DND-41 (cell line): ENCODE measurements at regions not wholly inside any gene's neighbourhood (a gene's known extent, or its start where the extent isn't known, plus 50 kb on each side); places are given as distances from the start of the nearest gene placed in this dataset.

Source experiments
- ATAC-seq: fragments of 200-7000 bp; cut with Tn5 transposase; 3 replicates; pipeline ENCODE4 v1.9.1; 2021; ENCODE audit warnings: low read depth; ENCODE audit not compliant: insufficient read depth
- DNase-seq: peaks from one replicate; pipeline ENCODE4 v3.0.0-alpha.2; 2020
- H2AFZ ChIP-seq: 2 replicates; pipeline ENCODE4 v1.6.0; 2012; ENCODE audit warnings: low read depth, low read length
- H3K27ac ChIP-seq: 2 replicates; pipeline ENCODE4 v1.5.1; 2012; ENCODE audit warnings: low read length, inconsistent platforms
- H3K27me3 ChIP-seq: fragments of 200-600 bp; sonication (generic); 2 replicates; pipeline ENCODE4 v1.6.0; 2012; ENCODE audit warnings: low read length, mild to moderate bottlenecking, inconsistent platforms; ENCODE audit not compliant: insufficient read depth, poor library complexity
- H3K36me3 ChIP-seq: 2 replicates; pipeline ENCODE4 v1.5.1; 2012; ENCODE audit warnings: low read length, inconsistent platforms; ENCODE audit not compliant: insufficient read depth
- H3K4me1 ChIP-seq: 2 replicates; pipeline ENCODE4 v1.5.1; 2012; ENCODE audit warnings: mild to moderate bottlenecking, low read length; ENCODE audit not compliant: insufficient read depth
- H3K4me2 ChIP-seq: 2 replicates; pipeline ENCODE4 v1.6.0; 2012; ENCODE audit warnings: mild to moderate bottlenecking, moderate library complexity, low read length, inconsistent platforms; ENCODE audit not compliant: insufficient read depth
- H3K4me3 ChIP-seq, 2 experiments: fragments of 200-600 bp in 1 of 2; shearing (Covaris generic) in 1 of 2; 2 replicates each; pipeline ENCODE4 v1.5.1; 2012 to 2016; ENCODE audit warnings: inconsistent platforms in 2 of 2, low read length in 2 of 2, mild to moderate bottlenecking in 2 of 2, low read depth in 1 of 2, moderate library complexity in 1 of 2
- H3K79me2 ChIP-seq: 2 replicates; pipeline ENCODE4 v1.6.0; 2012; ENCODE audit warnings: low read length, inconsistent platforms; ENCODE audit not compliant: insufficient read depth
- H3K9ac ChIP-seq: 2 replicates; pipeline ENCODE4 v1.6.0; 2012; ENCODE audit warnings: low read depth, mild to moderate bottlenecking, inconsistent platforms, low read length, moderate library complexity
- H3K9me3 ChIP-seq: 2 replicates; pipeline ENCODE4 v1.5.1; 2012; ENCODE audit warnings: low read length, moderate library complexity, mild to moderate bottlenecking, inconsistent platforms; ENCODE audit not compliant: insufficient read depth, severe bottlenecking
- H4K20me1 ChIP-seq: 2 replicates; pipeline ENCODE4 v1.6.0; 2012; ENCODE audit warnings: low read length; ENCODE audit not compliant: insufficient read depth
- EZH2 ChIP-seq: IDR thresholded peaks from 3 replicates; pipeline ENCODE4 v1.6.1; 2012; ENCODE audit warnings: borderline replicate concordance, low read depth, mild to moderate bottlenecking, moderate library complexity, low read length, inconsistent platforms; ENCODE audit not compliant: severe bottlenecking
- TF ChIP-seq, protein P1 (sequence below): IDR thresholded peaks from 2 replicates; pipeline ENCODE4 v1.5.1; 2012; ENCODE audit warnings: borderline replicate concordance, low read length, moderate library complexity, mild to moderate bottlenecking; ENCODE audit not compliant: poor library complexity, severe bottlenecking; ENCODE audit errors: extremely low read depth

DNA sequence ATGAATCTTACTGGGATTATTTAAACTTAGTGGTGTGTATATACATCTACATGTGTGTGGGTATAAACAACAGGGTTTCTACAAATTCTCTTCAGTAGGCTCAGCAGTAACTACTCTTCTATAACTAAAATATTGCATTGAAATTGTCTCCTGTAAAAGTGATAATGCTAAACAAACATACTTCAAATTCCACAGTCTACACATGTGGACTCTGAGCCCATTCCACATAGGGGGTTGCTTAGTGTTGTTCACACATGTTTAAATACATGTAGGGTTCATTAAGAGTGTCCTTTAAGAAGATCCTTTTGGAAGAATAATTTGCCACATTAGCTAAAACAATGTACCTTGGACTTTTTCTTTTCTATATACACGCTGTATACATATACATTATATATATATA, 152.8 kb upstream of the VRK2 start:
- Histone ChIP-seq H3K27me3 (no peaks in the 10 kb centered on the region), H3K9ac (no peak overlapping the region), H3K27ac (no peak overlapping the region), H3K79me2 (no peaks in the 10 kb centered on the region), H3K36me3 (no peaks in the 10 kb centered on the region), H2AFZ (no peak overlapping the region), H3K4me1 (no peaks in the 10 kb centered on the region), H3K4me2 (no peak overlapping the region), H3K4me3 (no peak overlapping the region), H3K9me3 (no peaks in the 10 kb centered on the region), H4K20me1 (no peaks in the 10 kb centered on the region)
- no peak for TF ChIP-seq EZH2
- TF ChIP-seq, protein P1, sequence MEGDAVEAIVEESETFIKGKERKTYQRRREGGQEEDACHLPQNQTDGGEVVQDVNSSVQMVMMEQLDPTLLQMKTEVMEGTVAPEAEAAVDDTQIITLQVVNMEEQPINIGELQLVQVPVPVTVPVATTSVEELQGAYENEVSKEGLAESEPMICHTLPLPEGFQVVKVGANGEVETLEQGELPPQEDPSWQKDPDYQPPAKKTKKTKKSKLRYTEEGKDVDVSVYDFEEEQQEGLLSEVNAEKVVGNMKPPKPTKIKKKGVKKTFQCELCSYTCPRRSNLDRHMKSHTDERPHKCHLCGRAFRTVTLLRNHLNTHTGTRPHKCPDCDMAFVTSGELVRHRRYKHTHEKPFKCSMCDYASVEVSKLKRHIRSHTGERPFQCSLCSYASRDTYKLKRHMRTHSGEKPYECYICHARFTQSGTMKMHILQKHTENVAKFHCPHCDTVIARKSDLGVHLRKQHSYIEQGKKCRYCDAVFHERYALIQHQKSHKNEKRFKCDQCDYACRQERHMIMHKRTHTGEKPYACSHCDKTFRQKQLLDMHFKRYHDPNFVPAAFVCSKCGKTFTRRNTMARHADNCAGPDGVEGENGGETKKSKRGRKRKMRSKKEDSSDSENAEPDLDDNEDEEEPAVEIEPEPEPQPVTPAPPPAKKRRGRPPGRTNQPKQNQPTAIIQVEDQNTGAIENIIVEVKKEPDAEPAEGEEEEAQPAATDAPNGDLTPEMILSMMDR = no peak
- DNase-seq = no peak
- ATAC-seq = no peak

DNA sequence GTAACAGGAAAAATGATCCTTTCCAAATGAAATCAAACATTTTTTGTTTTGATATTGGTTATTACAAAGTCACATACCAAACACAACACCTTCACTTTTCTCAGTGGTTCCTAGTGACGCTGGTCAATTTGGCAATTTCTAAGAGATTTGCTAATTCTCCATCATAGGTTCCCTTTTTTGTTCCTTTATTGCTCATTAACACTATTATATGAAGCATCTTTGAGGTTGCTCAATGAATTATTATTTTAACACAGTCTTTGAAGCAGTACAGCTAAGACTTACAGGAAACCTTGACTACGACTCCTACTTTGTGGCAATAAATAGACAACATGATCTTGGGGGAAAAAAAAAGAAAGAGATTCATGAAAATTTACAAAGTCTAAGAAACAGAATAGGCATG, 152.2 kb upstream of the VRK2 start:
- TF ChIP-seq EZH2 = no peak
- TF ChIP-seq, protein P1 = no peak
- no peak for DNase-seq
- Histone ChIP-seq H4K20me1 (no peaks in the 10 kb centered on the region), H3K4me3 (no peak overlapping the region), H3K4me2 (no peak overlapping the region), H3K9me3 (no peaks in the 10 kb centered on the region), H3K79me2 (no peaks in the 10 kb centered on the region), H3K9ac (no peak overlapping the region), H3K27me3 (no peaks in the 10 kb centered on the region), H3K36me3 (no peaks in the 10 kb centered on the region), H3K4me1 (no peaks in the 10 kb centered on the region), H2AFZ (no peak overlapping the region), H3K27ac (no peak overlapping the region)
- no peak for ATAC-seq

DNA sequence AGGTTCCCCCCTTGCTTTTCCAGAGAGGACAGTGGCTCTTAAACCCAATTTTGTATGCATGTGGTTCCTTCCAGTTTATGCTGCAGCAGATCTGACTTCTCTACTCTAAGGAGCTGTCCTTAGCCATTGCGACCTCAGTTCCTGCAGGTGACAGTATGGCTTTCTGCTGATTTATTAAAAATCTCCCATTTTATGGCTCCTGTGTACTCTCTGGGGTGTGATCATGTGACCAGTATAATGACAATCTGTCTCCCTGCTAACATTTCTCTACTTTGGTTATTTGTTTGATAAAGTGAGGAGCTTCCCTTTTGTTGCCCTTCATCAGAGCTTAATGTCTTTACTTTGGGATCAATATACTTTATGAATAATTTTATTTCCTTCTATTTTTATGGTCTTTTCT, 148.7 kb upstream of the VRK2 start:
- no peak overlapping the region for H2AFZ ChIP-seq
- no peak for ATAC-seq
- H4K20me1 ChIP-seq = no peaks in the 10 kb centered on the region
- no peaks in the 10 kb centered on the region for H3K9me3 ChIP-seq
- no peak overlapping the region for H3K27ac ChIP-seq
- no peak overlapping the region for H3K4me2 ChIP-seq
- no peaks in the 10 kb centered on the region for H3K27me3 ChIP-seq
- H3K79me2 ChIP-seq = no peaks in the 10 kb centered on the region
- no peak for DNase-seq
- no peaks in the 10 kb centered on the region for H3K4me1 ChIP-seq
- H3K4me3 ChIP-seq = no peak overlapping the region
- no peaks in the 10 kb centered on the region for H3K36me3 ChIP-seq
- TF ChIP-seq, protein P1 = no peak
- H3K9ac ChIP-seq = no peak overlapping the region

DNA sequence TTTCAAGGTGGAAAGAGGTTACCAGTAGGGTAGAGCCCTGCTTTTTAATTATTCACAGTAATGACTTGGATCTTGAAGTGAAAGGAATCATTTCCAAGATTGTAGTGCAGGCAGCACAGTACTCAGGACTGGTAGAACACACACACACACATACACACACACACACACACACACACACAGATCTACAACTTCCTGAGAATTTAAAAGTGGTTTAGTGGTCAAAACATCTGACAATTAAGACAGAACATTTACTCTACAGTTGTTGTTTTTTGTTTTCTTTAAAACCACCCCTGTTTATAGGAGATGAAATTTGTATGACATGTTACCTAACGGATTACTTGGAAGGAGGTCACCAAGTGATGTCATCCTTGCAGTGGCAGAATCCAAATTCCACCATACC, 146.7 kb upstream of the VRK2 start:
- ATAC-seq (no peak), DNase-seq (no peak)
- Histone ChIP-seq H3K9ac (no peak overlapping the region), H3K36me3 (no peaks in the 10 kb centered on the region), H3K27me3 (no peaks in the 10 kb centered on the region), H3K9me3 (no peaks in the 10 kb centered on the region), H4K20me1 (no peaks in the 10 kb centered on the region), H3K27ac (no peak overlapping the region), H3K79me2 (no peaks in the 10 kb centered on the region), H3K4me3 (no peak overlapping the region), H2AFZ (no peak overlapping the region), H3K4me1 (no peaks in the 10 kb centered on the region), H3K4me2 (no peak overlapping the region)
- TF ChIP-seq EZH2 = no peak
- TF ChIP-seq, protein P1 = no peak
